Activated naive CD4-positive, alpha-beta T cell treated with anti-CD3 and anti-CD28 coated beads for 36 hours (primary cell): ENCODE measurements at regions not wholly inside any gene's neighbourhood (a gene's known extent, or its start where the extent isn't known, plus 50 kb on each side); places are given as distances from the start of the nearest gene placed in this dataset.
"Not testable (repeated sequence)": the region's sequence is repeated elsewhere in the genome, so short reads cannot be mapped to it uniquely, and the experiment has no call there.

Experiments
- CTCF ChIA-PET: fragments of 350-600 bp; sonication (Branson Sonifier 250); formaldehyde crosslinking; loops from one replicate; lab custom pipeline; 2021; ENCODE audit warnings: antibody characterized with exemption; lab: Charles Lee
- DNase-seq: peaks from one replicate; pipeline ENCODE4 v3.0.0-alpha.2; 2020
- H3K27ac Mint-ChIP-seq: one replicate; pipeline ENCODE4 v1.8.0; 2021; ENCODE audit warnings: mild to moderate bottlenecking, mixed read lengths
- H3K27me3 Mint-ChIP-seq: one replicate; pipeline ENCODE4 v1.8.0; 2021; ENCODE audit warnings: low read depth, mixed read lengths
- H3K36me3 Mint-ChIP-seq: one replicate; pipeline ENCODE4 v1.8.0; 2021; ENCODE audit warnings: low read depth, mixed read lengths
- H3K4me1 Mint-ChIP-seq: one replicate; pipeline ENCODE4 v1.8.0; 2021; ENCODE audit warnings: low read depth, mixed read lengths
- H3K4me3 Mint-ChIP-seq: one replicate; pipeline ENCODE4 v1.8.0; 2021; ENCODE audit warnings: mild to moderate bottlenecking, moderate library complexity, mixed read lengths
- H3K9me3 Mint-ChIP-seq: one replicate; pipeline ENCODE4 v1.8.0; 2021; ENCODE audit warnings: mixed read lengths
- intact Hi-C: fragments of 100-400 bp; cut with micrococcal nuclease; formaldehyde crosslinking; loops from one replicate; pipeline ENCODE4 v1.15.1; 2023

DNA sequence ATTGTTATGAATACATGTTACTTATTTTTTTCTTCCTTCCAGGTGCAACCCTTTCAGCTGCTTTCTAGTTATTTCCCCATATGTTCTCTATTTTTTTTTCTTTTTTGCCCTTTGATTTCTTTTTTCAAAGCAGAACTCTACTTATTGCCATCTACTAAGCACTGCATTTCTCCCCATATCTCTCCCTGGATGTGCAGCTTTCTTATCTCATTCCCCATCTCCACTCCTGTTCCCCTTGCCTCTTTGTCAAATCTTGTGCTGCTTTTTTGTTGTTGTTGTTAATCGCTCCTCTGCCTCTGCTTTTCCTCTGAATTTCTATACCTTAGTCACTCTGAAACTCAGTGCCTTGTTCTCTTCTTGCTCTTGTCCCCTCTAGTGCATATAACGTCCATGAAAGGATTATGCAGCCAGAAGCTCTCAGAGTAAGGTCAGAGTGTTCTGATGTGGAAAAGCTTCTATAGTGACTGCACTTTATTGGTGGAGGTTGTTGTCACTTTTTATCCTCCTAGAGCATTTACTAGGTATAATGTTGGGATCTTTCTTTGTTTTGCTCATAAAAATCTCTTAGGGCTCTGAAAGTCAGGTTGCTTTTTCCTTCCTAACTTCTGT, 51.1 kb upstream of the JADE1 start:
- Mint-ChIP-seq H3K27ac (no peak overlapping the region), H3K9me3 (no peaks in the 10 kb centered on the region), H3K4me1 (no peaks in the 10 kb centered on the region), H3K4me3 (no peak overlapping the region), H3K36me3 (no peaks in the 10 kb centered on the region), H3K27me3 (no peaks in the 10 kb centered on the region)
- no peak for DNase-seq
- intact Hi-C loops = no loop called here
- CTCF ChIA-PET = no interaction called here

DNA sequence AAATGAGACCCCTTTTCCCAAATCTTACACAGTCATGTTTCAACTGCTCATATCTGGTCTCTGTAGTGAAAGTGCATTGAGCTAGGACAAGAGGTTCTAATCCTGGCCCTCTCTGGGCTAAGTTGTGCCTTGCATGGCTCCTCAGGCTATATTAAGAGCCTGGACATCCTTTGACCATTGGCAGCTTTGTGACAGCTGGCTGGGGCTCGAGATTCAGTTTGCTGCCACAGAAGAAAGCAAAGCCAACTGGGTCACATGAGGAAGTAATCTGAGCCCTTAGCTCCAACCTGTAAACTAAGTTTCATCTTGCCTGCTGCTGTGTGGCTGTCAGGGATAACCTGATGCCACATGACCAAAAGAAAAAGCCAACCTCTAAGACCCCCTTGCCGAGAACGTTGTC, 51.8 kb upstream of the JADE1 start:
- CTCF ChIA-PET = interaction anchor here (0.7 kb wide), 1 partner anchor 195 kb away, joined by 4 read pairs; no protein-coding TSS in a partner anchor
- Mint-ChIP-seq H3K36me3 (no peaks in the 10 kb centered on the region), H3K27me3 (no peaks in the 10 kb centered on the region), H3K27ac (no peak overlapping the region), H3K4me1 (no peaks in the 10 kb centered on the region), H3K4me3 (no peak overlapping the region), H3K9me3 (no peaks in the 10 kb centered on the region)
- DNase-seq = no peak
- intact Hi-C loops = no loop called here

DNA sequence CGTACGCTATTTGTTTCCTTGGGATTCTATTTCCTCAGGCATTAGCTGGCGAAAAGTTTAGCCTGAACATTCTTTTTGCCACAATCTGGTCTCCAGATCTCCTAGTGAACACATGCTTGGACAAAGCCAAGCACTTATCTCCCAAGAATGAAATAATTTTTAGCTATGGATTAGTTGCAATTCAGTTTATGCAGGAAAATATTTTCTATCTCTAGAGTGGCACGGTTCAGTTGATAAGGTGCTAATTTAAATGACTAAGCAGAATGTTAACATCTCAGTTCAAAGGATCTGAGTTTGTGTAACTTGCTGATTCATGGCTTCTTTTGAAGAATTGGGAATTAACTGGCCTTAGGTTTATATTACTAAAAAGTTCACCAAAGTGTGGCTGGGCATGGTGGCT, 58.1 kb upstream of the JADE1 start:
- no peak for DNase-seq
- intact Hi-C loops = no loop called here
- CTCF ChIA-PET = no interaction called here
- Mint-ChIP-seq H3K27me3 (no peaks in the 10 kb centered on the region), H3K4me1 (no peaks in the 10 kb centered on the region), H3K36me3 (no peaks in the 10 kb centered on the region), H3K27ac (no peak overlapping the region), H3K9me3 (no peaks in the 10 kb centered on the region), H3K4me3 (no peak overlapping the region)

DNA sequence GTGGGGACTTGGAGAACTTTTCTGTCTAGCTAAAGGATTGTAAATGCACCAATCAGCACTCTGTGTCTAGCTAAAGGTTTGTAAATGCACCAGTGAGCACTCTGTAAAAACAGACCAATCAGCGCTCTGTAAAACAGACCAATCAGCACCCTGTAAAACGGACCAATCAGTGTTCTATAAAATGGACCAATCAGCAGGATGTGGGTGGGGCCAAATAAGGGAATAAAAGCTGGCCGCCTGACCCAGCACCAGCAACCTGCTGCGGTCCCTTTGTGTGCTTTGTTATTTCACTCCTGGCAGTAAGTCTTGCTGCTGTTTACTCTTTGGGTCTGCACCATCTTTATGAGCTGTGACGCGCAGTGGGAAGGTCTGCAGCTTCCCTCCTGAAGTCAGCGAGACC, 67.8 kb upstream of the JADE1 start:
- H3K27me3 Mint-ChIP-seq, H3K4me3 Mint-ChIP-seq, H3K9me3 Mint-ChIP-seq, DNase-seq, H3K4me1 Mint-ChIP-seq, intact Hi-C loops, H3K36me3 Mint-ChIP-seq, H3K27ac Mint-ChIP-seq: not testable (repeated sequence)
- CTCF ChIA-PET = interaction anchor here (0.6 kb wide), 3 partner anchors 20 to 148 kb away, joined by 3 to 4 read pairs (median 3); no protein-coding TSS in a partner anchor

DNA sequence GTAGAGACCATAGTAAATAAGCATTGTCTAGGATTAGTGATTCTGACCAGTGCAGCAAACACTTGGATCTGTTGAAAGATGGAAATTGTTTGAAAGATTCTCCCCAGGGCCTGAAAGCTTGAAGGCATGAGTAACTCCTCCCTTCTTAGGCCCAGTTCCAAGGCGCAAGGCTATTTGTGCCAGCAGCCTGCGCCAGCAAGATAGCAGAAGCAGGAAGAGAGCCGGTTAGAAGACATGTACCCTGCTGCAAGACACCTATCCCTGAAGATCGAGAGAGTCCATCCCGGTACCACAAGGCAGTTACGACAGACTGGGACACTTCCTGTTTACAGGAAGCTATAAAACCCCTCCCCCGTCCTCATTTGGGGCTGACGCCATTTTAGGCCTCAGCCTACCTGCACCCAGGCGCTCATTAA, 72.4 kb upstream of the JADE1 start:
- H3K27ac Mint-ChIP-seq = no peak overlapping the region

DNA sequence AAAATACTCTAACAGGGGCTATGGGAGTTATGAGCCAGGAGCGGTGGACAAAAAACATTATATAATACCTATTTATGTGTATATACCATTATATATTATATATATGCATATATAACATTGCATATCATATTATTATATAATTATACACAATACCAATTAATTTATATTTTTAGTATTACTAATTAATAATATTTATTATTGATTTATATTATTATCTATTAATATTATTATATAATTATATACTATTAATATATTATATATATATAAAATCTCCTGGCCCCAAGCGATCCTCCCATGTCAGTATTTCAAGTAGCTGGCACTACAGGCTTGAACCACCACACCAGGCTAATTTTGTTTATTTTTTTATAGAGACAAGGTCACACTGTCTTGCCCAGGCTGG, 73.8 kb upstream of the JADE1 start:
- H3K9me3 Mint-ChIP-seq = no peaks in the 10 kb centered on the region
- H3K4me3 Mint-ChIP-seq = no peak overlapping the region
- CTCF ChIA-PET = no interaction called here
- no peaks in the 10 kb centered on the region for H3K36me3 Mint-ChIP-seq
- H3K27ac Mint-ChIP-seq = no peak overlapping the region
- no peaks in the 10 kb centered on the region for H3K27me3 Mint-ChIP-seq
- intact Hi-C loops = no loop called here
- H3K4me1 Mint-ChIP-seq = no peaks in the 10 kb centered on the region
- no peak for DNase-seq

More for the DNA sequence above, 72.4 kb upstream of the JADE1 start:
- CTCF ChIA-PET = interaction anchor here (0.6 kb wide), 1 partner anchor 83 kb away, joined by 4 read pairs; no protein-coding TSS in a partner anchor
- Mint-ChIP-seq H3K4me1 (no peaks in the 10 kb centered on the region), H3K36me3 (no peaks in the 10 kb centered on the region), H3K4me3 (no peak overlapping the region), H3K9me3 (no peaks in the 10 kb centered on the region), H3K27me3 (no peaks in the 10 kb centered on the region)
- intact Hi-C loops = no loop called here
- DNase-seq = no peak

DNA sequence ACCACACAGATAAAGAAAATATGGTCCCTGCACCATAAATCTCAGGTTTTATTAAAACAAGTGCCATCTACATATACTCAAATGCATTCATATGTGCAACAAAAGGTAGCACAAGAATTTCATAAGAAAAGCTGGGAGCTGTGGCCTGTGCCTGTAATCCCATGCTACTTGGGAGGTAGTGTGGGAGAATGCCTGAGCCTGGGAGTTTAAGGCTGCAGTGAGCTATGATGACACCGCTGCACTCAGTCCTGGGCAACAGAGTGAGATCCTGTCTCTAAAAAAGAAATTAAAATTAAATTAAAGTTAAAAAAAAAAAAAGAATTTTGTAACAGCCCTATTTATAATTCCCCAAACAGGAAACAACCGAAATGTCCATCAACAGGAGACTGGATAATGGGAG, 81.3 kb upstream of the JADE1 start:
- H3K4me1 Mint-ChIP-seq = no peaks in the 10 kb centered on the region
- no peaks in the 10 kb centered on the region for H3K36me3 Mint-ChIP-seq
- intact Hi-C loops = no loop called here
- no peak for DNase-seq
- no peaks in the 10 kb centered on the region for H3K9me3 Mint-ChIP-seq
- CTCF ChIA-PET = no interaction called here
- no peak overlapping the region for H3K4me3 Mint-ChIP-seq
- no peaks in the 10 kb centered on the region for H3K27me3 Mint-ChIP-seq
- H3K27ac Mint-ChIP-seq = no peak overlapping the region

DNA sequence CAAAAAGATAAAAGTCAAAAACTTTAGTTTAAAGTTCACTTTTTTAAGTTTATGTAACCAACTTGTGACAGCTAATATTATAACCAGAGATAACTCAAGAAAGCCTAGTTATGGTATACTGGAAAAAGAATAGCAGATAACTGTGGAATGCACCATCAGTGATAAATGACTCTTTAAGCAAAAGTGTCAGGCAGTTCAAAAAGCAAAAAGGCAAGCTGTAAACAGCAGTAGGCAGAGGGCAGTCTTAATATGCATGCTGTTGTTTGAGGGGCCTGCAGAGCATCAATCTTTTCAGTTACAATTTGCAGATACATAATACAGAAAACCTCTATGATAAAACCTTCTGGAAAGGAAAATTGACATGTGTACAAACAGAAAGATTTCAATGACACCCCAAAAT, 81.8 kb upstream of the JADE1 start:
- H3K27me3 Mint-ChIP-seq = no peaks in the 10 kb centered on the region
- no peaks in the 10 kb centered on the region for H3K4me1 Mint-ChIP-seq
- no peaks in the 10 kb centered on the region for H3K36me3 Mint-ChIP-seq
- intact Hi-C loops = no loop called here
- no peak overlapping the region for H3K27ac Mint-ChIP-seq
- DNase-seq = no peak
- no peak overlapping the region for H3K4me3 Mint-ChIP-seq
- no peaks in the 10 kb centered on the region for H3K9me3 Mint-ChIP-seq
- CTCF ChIA-PET = no interaction called here

DNA sequence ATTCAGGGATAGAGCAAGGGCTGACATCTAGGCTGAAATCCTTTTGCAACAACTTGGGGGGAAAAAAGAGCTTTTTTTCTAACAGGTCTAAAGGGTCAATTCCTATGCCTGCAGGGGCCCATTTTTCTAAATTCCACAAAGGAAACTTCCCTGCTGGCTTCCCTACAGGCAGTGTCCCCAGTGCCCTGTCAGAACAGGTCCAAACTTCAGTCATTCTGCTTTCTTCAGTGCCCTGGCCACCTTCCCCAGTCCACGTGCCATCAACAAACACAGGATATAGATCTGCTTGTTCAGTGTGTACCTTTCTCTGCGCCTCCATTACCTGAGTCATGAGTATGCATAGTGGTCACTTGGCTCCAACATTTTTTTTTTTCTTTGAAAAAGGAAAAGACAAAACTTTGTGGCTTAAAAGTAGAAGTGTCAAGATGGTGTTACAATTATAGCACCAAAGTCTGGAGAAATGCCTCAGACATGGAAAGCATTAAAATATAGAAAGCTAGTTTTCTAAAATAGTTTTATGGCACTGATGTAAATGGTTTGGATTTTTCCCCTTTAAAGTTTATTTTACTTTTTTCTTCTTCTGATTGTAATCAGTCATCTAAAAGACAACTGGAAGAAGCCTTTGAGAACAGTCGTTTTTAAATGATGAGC, 84.0 kb upstream of the JADE1 start:
- no peaks in the 10 kb centered on the region for H3K9me3 Mint-ChIP-seq
- CTCF ChIA-PET = no interaction called here
- H3K27me3 Mint-ChIP-seq = no peaks in the 10 kb centered on the region
- H3K36me3 Mint-ChIP-seq = no peaks in the 10 kb centered on the region
- no peak for DNase-seq
- H3K4me1 Mint-ChIP-seq = no peaks in the 10 kb centered on the region
- intact Hi-C loops = no loop called here
- no peak overlapping the region for H3K4me3 Mint-ChIP-seq
- H3K27ac Mint-ChIP-seq = no peak overlapping the region

DNA sequence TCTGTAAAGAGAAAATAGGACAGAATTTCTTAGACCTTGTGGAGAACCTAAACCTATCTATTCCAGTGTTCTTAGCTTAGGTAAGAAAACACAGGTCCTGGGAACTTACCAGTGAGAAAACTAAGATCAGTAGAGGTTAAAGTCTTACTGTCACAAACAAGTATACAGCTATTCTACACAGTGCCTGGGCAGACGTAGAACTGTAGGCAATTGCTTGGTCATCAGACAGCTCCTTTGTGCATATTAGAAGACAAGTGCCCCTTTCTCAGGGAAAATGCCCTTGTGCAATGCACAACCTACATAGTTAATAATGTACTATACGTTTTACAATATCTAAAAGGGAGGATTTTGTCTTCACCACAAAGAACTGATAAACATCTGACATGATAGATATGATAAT, 86.6 kb upstream of the JADE1 start:
- CTCF ChIA-PET = no interaction called here
- intact Hi-C loops = no loop called here
- H3K27me3 Mint-ChIP-seq = no peaks in the 10 kb centered on the region
- no peaks in the 10 kb centered on the region for H3K36me3 Mint-ChIP-seq
- no peak overlapping the region for H3K4me3 Mint-ChIP-seq
- H3K27ac Mint-ChIP-seq = no peak overlapping the region
- no peaks in the 10 kb centered on the region for H3K9me3 Mint-ChIP-seq
- no peaks in the 10 kb centered on the region for H3K4me1 Mint-ChIP-seq
- no peak for DNase-seq

DNA sequence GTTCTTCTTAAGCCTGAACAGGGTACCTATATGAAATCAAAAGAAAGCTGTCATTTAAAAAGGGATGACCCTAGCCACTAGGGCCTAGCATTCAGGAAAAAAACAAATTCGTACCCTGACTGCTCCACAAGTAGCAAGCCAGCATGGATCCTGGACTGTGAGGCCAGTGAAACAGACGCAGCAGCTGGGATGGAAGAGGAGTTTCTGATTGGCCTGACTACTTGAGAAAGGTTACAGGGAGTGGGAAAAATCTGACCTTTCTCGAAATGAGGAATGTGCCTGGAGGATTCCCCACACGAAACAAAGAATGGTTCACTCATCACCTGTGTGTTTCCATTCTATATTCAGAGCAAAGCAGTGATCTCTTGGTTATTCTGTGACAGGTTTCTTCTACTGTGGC, 87.6 kb upstream of the JADE1 start:
- no peaks in the 10 kb centered on the region for H3K36me3 Mint-ChIP-seq
- no peak overlapping the region for H3K27ac Mint-ChIP-seq
- H3K9me3 Mint-ChIP-seq = no peaks in the 10 kb centered on the region
- intact Hi-C loops = no loop called here
- no peaks in the 10 kb centered on the region for H3K4me1 Mint-ChIP-seq
- DNase-seq = no peak
- no peaks in the 10 kb centered on the region for H3K27me3 Mint-ChIP-seq
- CTCF ChIA-PET = no interaction called here
- H3K4me3 Mint-ChIP-seq = no peak overlapping the region

DNA sequence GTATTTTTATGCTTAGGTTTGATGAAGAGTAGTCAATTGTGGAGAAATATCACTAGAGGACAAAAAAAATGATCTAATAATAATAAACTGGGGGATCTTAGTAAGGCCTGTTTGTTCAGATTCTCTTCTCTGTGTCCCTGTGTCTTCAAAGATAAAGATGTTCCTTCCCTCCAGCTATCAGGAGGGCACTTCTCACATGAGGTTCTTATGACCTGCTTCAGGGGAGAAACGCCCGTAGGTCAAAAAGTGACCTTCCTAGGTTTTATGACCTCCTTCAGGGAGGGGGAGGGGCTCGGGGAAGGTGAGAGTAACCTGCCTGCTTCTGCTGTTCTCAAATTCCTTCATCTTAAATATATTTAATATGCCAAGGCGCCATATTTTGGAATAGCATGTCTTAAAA, 89.2 kb upstream of the JADE1 start:
- intact Hi-C loops = no loop called here
- H3K4me3 Mint-ChIP-seq = no peak overlapping the region

DNA sequence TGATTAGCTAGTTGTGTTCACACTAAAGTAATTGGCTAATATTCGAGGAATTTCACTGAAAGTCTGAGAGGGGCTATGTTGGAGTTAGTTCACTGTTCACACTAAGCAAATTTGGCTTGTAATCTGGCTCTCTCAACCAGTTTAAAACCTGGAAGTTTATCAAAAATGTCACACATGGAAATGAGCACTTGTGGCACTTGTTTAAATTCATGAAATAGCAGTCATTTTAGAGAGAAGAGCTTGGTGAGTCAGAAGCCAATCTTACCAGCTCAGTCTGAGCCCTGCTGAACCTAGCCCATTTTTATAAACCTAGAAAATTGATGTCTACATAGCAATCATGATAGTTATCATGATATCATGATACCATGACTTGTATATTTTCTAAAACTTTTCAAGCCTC, 90.7 kb upstream of the JADE1 start:
- H3K9me3 Mint-ChIP-seq = no peaks in the 10 kb centered on the region
- H3K36me3 Mint-ChIP-seq = no peaks in the 10 kb centered on the region
- H3K4me3 Mint-ChIP-seq = no peak overlapping the region
- intact Hi-C loops = no loop called here
- CTCF ChIA-PET = no interaction called here
- no peak overlapping the region for H3K27ac Mint-ChIP-seq
- DNase-seq = no peak
- no peaks in the 10 kb centered on the region for H3K27me3 Mint-ChIP-seq
- no peaks in the 10 kb centered on the region for H3K4me1 Mint-ChIP-seq

More for the DNA sequence above, 89.2 kb upstream of the JADE1 start:
- no peak overlapping the region for H3K27ac Mint-ChIP-seq
- no peak for DNase-seq
- H3K27me3 Mint-ChIP-seq = no peaks in the 10 kb centered on the region
- no peaks in the 10 kb centered on the region for H3K36me3 Mint-ChIP-seq
- no peaks in the 10 kb centered on the region for H3K9me3 Mint-ChIP-seq
- CTCF ChIA-PET = no interaction called here
- H3K4me1 Mint-ChIP-seq = no peaks in the 10 kb centered on the region
